ENCODE measurements at regions not wholly inside any gene's neighbourhood (a gene's known extent, or its start where the extent isn't known, plus 50 kb on each side); places are given as distances from the start of the nearest gene placed in this dataset.

DNA sequence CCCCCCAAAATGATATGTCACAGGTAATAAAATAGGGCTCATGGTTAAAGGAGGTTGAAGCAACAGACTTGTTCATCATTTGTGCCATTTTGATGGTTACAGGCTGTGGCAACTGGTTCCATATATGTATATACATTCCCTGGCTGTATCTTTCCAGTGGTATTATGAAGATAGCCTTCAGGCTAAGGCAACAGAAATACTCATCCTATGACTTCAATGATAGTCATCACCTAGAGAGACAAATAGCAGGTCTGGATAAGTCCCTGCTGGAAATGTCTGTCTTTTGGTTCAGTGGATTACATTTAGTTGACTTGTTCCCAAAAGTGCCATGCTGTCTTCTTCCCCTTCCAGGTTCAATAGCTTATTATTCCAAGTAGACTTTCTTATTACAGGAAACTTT, 997.4 kb downstream of the FLRT2 start:
- Histone ChIP-seq H3K4me1 (ENCODE audit: insufficient read depth, low read length) (no peaks in the 10 kb centered on the region), H4K20me1 (ENCODE audit: insufficient read depth, low read length) (no peaks in the 10 kb centered on the region), H3K4me3 (ENCODE audit: insufficient read depth, low read length) (no peak overlapping the region), H3K9me3 (ENCODE audit: low read depth, low read length) (no peaks in the 10 kb centered on the region), H2AFZ (ENCODE audit: low read length) (no peak overlapping the region), H3K36me3 (ENCODE audit: insufficient read depth, low read length) (no peaks in the 10 kb centered on the region), H3K27ac (ENCODE audit: low read depth, low read length) (no peak overlapping the region), H3K27me3 (ENCODE audit: insufficient read depth, low read length) (no peaks in the 10 kb centered on the region), H3K79me2 (ENCODE audit: insufficient read depth, low read length) (no peaks in the 10 kb centered on the region), H3K4me2 (ENCODE audit: insufficient read depth, low read length) (no peak overlapping the region)
- DNase-seq (ENCODE audit: insufficient read length, low spot score, missing footprints), result no peak
- TF ChIP-seq, protein P1, sequence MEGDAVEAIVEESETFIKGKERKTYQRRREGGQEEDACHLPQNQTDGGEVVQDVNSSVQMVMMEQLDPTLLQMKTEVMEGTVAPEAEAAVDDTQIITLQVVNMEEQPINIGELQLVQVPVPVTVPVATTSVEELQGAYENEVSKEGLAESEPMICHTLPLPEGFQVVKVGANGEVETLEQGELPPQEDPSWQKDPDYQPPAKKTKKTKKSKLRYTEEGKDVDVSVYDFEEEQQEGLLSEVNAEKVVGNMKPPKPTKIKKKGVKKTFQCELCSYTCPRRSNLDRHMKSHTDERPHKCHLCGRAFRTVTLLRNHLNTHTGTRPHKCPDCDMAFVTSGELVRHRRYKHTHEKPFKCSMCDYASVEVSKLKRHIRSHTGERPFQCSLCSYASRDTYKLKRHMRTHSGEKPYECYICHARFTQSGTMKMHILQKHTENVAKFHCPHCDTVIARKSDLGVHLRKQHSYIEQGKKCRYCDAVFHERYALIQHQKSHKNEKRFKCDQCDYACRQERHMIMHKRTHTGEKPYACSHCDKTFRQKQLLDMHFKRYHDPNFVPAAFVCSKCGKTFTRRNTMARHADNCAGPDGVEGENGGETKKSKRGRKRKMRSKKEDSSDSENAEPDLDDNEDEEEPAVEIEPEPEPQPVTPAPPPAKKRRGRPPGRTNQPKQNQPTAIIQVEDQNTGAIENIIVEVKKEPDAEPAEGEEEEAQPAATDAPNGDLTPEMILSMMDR (IDR thresholded peaks at IDR 0.05; ENCODE audit: extremely low read depth, low read depth, low read length), result no peak

DNA sequence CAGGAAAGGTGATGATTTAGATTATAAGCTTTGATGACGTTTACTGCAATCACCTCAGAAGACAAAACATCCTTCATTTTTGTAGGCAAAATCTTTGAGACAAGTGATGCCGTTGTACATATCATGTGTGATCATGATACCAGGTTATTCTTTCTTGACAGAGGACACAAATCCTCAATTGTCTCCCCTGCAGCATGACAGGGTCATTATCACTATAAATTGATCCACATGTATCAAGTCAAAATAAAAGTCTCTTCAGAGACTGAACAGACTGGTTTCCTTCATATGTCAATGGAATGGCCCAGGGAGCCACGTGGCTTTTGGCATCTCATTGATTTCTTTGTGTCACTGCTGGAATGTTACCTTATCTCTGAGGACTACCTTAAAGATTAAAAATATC, 995.7 kb downstream of the FLRT2 start:
- no peak overlapping the region for H2AFZ ChIP-seq (ENCODE audit: low read length)
- H3K36me3 ChIP-seq (ENCODE audit: insufficient read depth, low read length), result no peaks in the 10 kb centered on the region
- H3K9me3 ChIP-seq (ENCODE audit: low read depth, low read length), result no peaks in the 10 kb centered on the region
- no peaks in the 10 kb centered on the region for H3K4me1 ChIP-seq (ENCODE audit: insufficient read depth, low read length)
- no peak overlapping the region for H3K4me3 ChIP-seq (ENCODE audit: insufficient read depth, low read length)
- no peak overlapping the region for H3K27ac ChIP-seq (ENCODE audit: low read depth, low read length)
- no peaks in the 10 kb centered on the region for H3K79me2 ChIP-seq (ENCODE audit: insufficient read depth, low read length)
- H3K27me3 ChIP-seq (ENCODE audit: insufficient read depth, low read length), result no peaks in the 10 kb centered on the region
- DNase-seq (ENCODE audit: insufficient read length, low spot score, missing footprints), result no peak
- H4K20me1 ChIP-seq (ENCODE audit: insufficient read depth, low read length), result no peaks in the 10 kb centered on the region
- TF ChIP-seq, protein P1 (IDR thresholded peaks at IDR 0.05; ENCODE audit: extremely low read depth, low read depth, low read length), result no peak
- H3K4me2 ChIP-seq (ENCODE audit: insufficient read depth, low read length), result no peak overlapping the region

DNA sequence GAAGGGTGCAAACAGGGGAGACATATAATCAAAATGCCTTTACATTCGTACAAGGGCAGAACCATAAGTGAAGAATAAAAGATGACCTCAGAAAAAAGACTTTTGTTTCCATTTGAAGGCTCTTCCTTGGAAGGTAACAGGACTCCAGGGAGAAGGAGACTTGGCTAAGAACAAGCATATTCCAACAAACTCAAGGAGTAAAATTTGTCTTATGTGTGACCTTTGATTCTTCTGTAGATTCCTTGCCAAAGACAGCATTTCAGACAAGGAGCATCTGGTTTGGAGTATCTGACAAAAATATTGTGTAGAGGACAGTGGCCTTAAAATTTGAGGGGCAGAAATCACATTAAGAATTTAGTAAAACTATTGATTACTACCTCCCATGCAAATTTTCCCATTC, 991.9 kb downstream of the FLRT2 start:
- no peaks in the 10 kb centered on the region for H3K9me3 ChIP-seq (ENCODE audit: low read depth, low read length)
- H3K79me2 ChIP-seq (ENCODE audit: insufficient read depth, low read length), result no peaks in the 10 kb centered on the region
- no peaks in the 10 kb centered on the region for H3K36me3 ChIP-seq (ENCODE audit: insufficient read depth, low read length)
- no peak overlapping the region for H3K27ac ChIP-seq (ENCODE audit: low read depth, low read length)
- no peak overlapping the region for H3K4me2 ChIP-seq (ENCODE audit: insufficient read depth, low read length)
- no peak for DNase-seq (ENCODE audit: insufficient read length, low spot score, missing footprints)
- TF ChIP-seq, protein P1 (IDR thresholded peaks at IDR 0.05; ENCODE audit: extremely low read depth, low read depth, low read length), result no peak
- H3K4me3 ChIP-seq (ENCODE audit: insufficient read depth, low read length), result no peak overlapping the region
- no peaks in the 10 kb centered on the region for H3K27me3 ChIP-seq (ENCODE audit: insufficient read depth, low read length)
- no peaks in the 10 kb centered on the region for H4K20me1 ChIP-seq (ENCODE audit: insufficient read depth, low read length)
- no peak overlapping the region for H2AFZ ChIP-seq (ENCODE audit: low read length)
- H3K4me1 ChIP-seq (ENCODE audit: insufficient read depth, low read length), result no peaks in the 10 kb centered on the region

DNA sequence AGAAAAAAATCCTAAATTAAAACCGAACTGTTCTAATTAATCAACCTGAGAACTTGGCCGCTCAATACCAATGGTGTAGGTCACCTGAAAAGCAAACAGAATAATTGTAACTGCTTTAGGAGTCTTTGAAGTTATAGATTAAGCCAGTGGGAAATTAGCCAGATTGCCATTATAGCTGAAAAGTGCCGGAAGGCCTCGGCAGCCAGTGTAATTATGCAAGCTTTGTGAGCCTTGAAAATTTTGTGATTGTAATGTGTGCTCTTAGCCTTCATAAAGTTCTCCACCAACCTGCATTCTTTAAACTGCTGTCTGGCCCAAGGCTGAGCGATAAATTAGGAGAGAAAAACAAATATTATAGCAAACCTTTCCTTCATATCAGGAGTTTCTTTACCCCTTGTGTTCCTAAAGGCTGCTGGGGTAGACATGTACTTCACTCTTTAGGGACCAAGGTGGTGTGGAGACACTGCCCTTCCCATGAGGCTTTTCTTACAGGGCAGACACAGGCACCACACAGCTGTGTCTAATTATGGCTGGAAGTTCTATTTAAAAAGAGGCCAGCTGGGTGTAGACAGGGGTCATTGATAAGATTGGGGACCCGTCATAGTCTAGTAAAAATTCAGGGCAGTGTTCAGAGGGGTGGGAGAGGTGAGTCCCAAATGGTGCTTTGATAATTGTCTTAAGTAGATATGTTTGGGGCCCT, 991.2 kb downstream of the FLRT2 start:
- H3K4me3 ChIP-seq (ENCODE audit: insufficient read depth, low read length), result no peak overlapping the region
- no peak overlapping the region for H3K27ac ChIP-seq (ENCODE audit: low read depth, low read length)
- no peaks in the 10 kb centered on the region for H3K27me3 ChIP-seq (ENCODE audit: insufficient read depth, low read length)
- H3K4me1 ChIP-seq (ENCODE audit: insufficient read depth, low read length), result no peaks in the 10 kb centered on the region
- H4K20me1 ChIP-seq (ENCODE audit: insufficient read depth, low read length), result no peaks in the 10 kb centered on the region
- H3K4me2 ChIP-seq (ENCODE audit: insufficient read depth, low read length), result no peak overlapping the region
- H3K9me3 ChIP-seq (ENCODE audit: low read depth, low read length), result no peaks in the 10 kb centered on the region
- DNase-seq (ENCODE audit: insufficient read length, low spot score, missing footprints), result no peak
- H3K79me2 ChIP-seq (ENCODE audit: insufficient read depth, low read length), result no peaks in the 10 kb centered on the region
- H3K36me3 ChIP-seq (ENCODE audit: insufficient read depth, low read length), result no peaks in the 10 kb centered on the region
- H2AFZ ChIP-seq (ENCODE audit: low read length), result no peak overlapping the region
- TF ChIP-seq, protein P1 (IDR thresholded peaks at IDR 0.05; ENCODE audit: extremely low read depth, low read depth, low read length), result no peak
